CD4-positive, CD25-positive, alpha-beta regulatory T cell (primary cell): ENCODE measurements at regions not wholly inside any gene's neighbourhood (a gene's known extent, or its start where the extent isn't known, plus 50 kb on each side); places are given as distances from the start of the nearest gene placed in this dataset.

ENCODE experiments used
- ATAC-seq, 2 donors: fragments of 150-1000 bp; cut with Tn5 transposase; one replicate each; pipeline ENCODE4 v1.10.0; 2021; ENCODE audit warnings: low read depth in 2 of 2, moderate number of reproducible peaks in 2 of 2, moderate library complexity in 1 of 2
- DNase-seq, 3 donors: peaks; one replicate each; pipeline versions ENCODE4 v3.0.0 to v3.0.0-alpha.2; 2012 to 2022; ENCODE audit warnings: mixed read lengths in 1 of 3
- H3K27ac ChIP-seq: one replicate; pipeline ENCODE4 v1.7.0; 2013; ENCODE audit warnings: mild to moderate bottlenecking, low read length; ENCODE audit not compliant: insufficient read depth, poor library complexity, severe bottlenecking
- H3K27me3 ChIP-seq: one replicate; pipeline ENCODE4 v1.7.0; 2013; ENCODE audit warnings: low read length; ENCODE audit not compliant: control insufficient read depth, insufficient read depth
- H3K36me3 ChIP-seq: one replicate; pipeline ENCODE4 v1.7.0; 2013; ENCODE audit warnings: mild to moderate bottlenecking, low read length, moderate library complexity; ENCODE audit not compliant: control insufficient read depth, insufficient read depth
- H3K4me1 ChIP-seq: 2 replicates; pipeline ENCODE4 v1.7.0; 2013; ENCODE audit warnings: mild to moderate bottlenecking, low read length; ENCODE audit not compliant: insufficient read depth, control insufficient read depth, poor library complexity, severe bottlenecking
- H3K4me3 ChIP-seq: one replicate; pipeline ENCODE4 v1.7.0; 2013; ENCODE audit warnings: low read depth, mild to moderate bottlenecking, low read length, moderate library complexity
- H3K9me3 ChIP-seq, 2 experiments: 1 replicate in 1 of 2; 2 replicates in 1 of 2; pipeline ENCODE4 v1.7.0; 2013; ENCODE audit warnings: low read length in 2 of 2, mild to moderate bottlenecking in 1 of 2, moderate library complexity in 1 of 2; ENCODE audit not compliant: control insufficient read depth in 2 of 2
- H3K27ac Mint-ChIP-seq, 3 donors: one replicate each; pipeline ENCODE4 v1.8.0; 2020 to 2022; ENCODE audit warnings: mild to moderate bottlenecking in 3 of 3, mixed read lengths in 3 of 3, moderate library complexity in 2 of 3
- H3K27me3 Mint-ChIP-seq: one replicate; pipeline ENCODE4 v1.8.0; 2022; ENCODE audit warnings: mild to moderate bottlenecking, mixed read lengths
- H3K36me3 Mint-ChIP-seq: one replicate; pipeline ENCODE4 v1.8.0; 2020; ENCODE audit warnings: mixed read lengths
- H3K4me1 Mint-ChIP-seq, 4 donors: one replicate each; pipeline ENCODE4 v1.8.0; 2020 to 2022; ENCODE audit warnings: mixed read lengths in 4 of 4, mild to moderate bottlenecking in 1 of 4
- H3K4me3 Mint-ChIP-seq, 4 donors: one replicate each; pipeline ENCODE4 v1.8.0; 2020 to 2022; ENCODE audit warnings: mild to moderate bottlenecking in 4 of 4, mixed read lengths in 4 of 4, moderate library complexity in 3 of 4
- H3K9me3 Mint-ChIP-seq, 7 donors: one replicate each; pipeline ENCODE4 v1.8.0; 2020 to 2022; ENCODE audit warnings: mixed read lengths in 7 of 7, mild to moderate bottlenecking in 3 of 7, moderate library complexity in 2 of 7

DNA sequence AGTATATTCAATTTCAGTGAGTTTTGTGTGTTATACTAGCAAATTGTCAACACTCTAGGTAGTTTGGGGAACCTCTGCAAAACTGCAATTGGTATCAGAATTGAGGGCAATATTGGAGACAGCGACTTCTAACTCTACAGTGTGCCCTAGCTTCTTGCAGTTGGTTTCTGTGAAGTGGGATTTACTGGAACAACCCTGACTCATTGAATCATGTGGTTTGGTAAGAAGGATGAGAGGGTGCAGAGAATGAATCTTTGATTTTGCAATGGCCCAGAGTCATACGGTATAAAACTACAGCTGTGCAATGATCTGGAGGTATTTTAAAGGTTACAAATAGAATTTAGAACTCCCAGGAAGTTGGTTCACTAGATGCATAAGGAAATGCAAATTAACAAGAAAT is 129.1 kb upstream of the PPP1R3A start:
- peak overlapping the region in 2 of 3 donors; percentile 42 to 51 for H3K27ac Mint-ChIP-seq
- H3K36me3 Mint-ChIP-seq, result no peaks in the 10 kb centered on the region
- DNase-seq, result no peak
- H3K27me3 Mint-ChIP-seq, result no peaks in the 10 kb centered on the region
- peaks cover 0 to 6% (median 0%) of the 10 kb centered on the region in 7 donors for H3K9me3 Mint-ChIP-seq
- no peaks in the 10 kb centered on the region for H3K9me3 ChIP-seq
- H3K27ac ChIP-seq, result no peak overlapping the region
- H3K36me3 ChIP-seq, result no peaks in the 10 kb centered on the region
- peak; percentile 25 to 39 for ATAC-seq
- no peaks in the 10 kb centered on the region for H3K27me3 ChIP-seq
- H3K4me3 ChIP-seq, result peak overlapping the region; percentile 75
- H3K4me1 ChIP-seq, result no peaks in the 10 kb centered on the region
- peak overlapping the region; percentile 62 to 89 (median 73) for H3K4me3 Mint-ChIP-seq
- peaks cover 5 to 19% (median 13%) of the 10 kb centered on the region in 4 donors for H3K4me1 Mint-ChIP-seq

GRCh38 chr7:114033475-114033874 is 114.7 kb upstream of the PPP1R3A start:
- Histone ChIP-seq H3K36me3 (no peaks in the 10 kb centered on the region), H3K4me3 (no peak overlapping the region), H3K4me1 (no peaks in the 10 kb centered on the region), H3K9me3 (no peaks in the 10 kb centered on the region), H3K27me3 (no peaks in the 10 kb centered on the region), H3K27ac (no peak overlapping the region)
- no peak for DNase-seq
- Mint-ChIP-seq H3K27ac (no peak overlapping the region), H3K36me3 (no peaks in the 10 kb centered on the region), H3K27me3 (no peaks in the 10 kb centered on the region), H3K4me3 (no peak overlapping the region), H3K9me3 (no peaks in the 10 kb centered on the region), H3K4me1 (no peaks in the 10 kb centered on the region)
- ATAC-seq, result no peak

DNA sequence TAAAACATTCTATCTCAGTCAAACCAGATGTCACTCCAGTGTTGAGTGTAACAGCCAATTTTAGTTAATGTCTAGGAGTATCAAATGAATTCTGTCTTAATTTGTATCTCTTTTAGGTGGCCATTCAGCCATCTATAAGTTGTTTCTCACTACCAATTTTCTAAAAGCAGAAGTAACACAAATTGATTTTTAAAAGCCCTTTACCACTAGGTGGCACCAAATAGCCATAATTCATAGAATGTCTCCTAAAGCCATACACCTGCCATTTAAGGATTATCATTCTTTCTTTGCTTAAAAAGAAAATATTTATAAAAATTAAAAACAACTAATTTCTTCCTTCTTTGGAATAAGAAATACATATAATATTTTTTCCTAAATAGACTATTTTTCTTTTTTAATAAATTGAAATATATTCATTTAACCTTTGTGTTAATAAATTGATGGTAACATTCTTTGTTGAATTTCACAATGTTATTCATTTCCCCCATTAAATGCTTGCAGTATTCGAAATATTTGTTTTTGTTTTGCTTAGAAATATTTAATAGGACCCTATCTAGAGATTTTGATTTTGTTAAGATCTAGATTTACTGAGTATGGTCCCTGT is 107.8 kb upstream of the PPP1R3A start:
- Mint-ChIP-seq H3K4me1 (no peaks in the 10 kb centered on the region), H3K9me3 (no peaks in the 10 kb centered on the region), H3K27me3 (no peaks in the 10 kb centered on the region), H3K4me3 (no peak overlapping the region), H3K27ac (no peak overlapping the region), H3K36me3 (no peaks in the 10 kb centered on the region)
- DNase-seq, result peak in 2 of 3 donors; percentile 47 to 65
- H3K27ac ChIP-seq, result no peak overlapping the region
- no peaks in the 10 kb centered on the region for H3K36me3 ChIP-seq
- ATAC-seq, result no peak
- no peaks in the 10 kb centered on the region for H3K4me1 ChIP-seq
- no peaks in the 10 kb centered on the region for H3K27me3 ChIP-seq
- no peak overlapping the region for H3K4me3 ChIP-seq
- H3K9me3 ChIP-seq, result no peaks in the 10 kb centered on the region

DNA sequence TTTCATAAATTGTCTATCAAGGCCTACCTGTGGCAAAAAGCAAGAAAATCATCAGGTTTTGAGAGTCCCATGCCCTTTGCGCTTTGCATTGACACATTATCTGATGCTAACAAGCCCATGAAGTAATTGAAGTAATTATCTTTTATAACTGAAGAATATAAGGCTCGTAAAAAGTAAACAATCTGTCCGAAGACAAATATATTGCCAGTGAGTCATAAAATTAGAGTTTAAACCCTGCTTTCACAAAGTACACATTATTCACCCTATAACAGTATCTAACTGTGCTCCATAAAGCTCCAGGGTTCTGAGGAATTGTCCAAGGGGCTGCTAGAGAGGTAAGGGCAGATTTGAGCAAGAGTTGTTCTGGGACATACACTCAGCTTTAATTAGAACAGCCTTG is 102.3 kb upstream of the PPP1R3A start:
- DNase-seq (no peak), ATAC-seq (no peak)
- no peaks in the 10 kb centered on the region for H3K4me1 ChIP-seq
- no peaks in the 10 kb centered on the region for H3K36me3 ChIP-seq
- Mint-ChIP-seq H3K27me3 (no peaks in the 10 kb centered on the region), H3K27ac (no peak overlapping the region), H3K4me1 (no peaks in the 10 kb centered on the region), H3K36me3 (no peaks in the 10 kb centered on the region), H3K9me3 (no peaks in the 10 kb centered on the region), H3K4me3 (no peak overlapping the region)
- H3K9me3 ChIP-seq, result no peaks in the 10 kb centered on the region
- no peak overlapping the region for H3K4me3 ChIP-seq
- H3K27me3 ChIP-seq, result no peaks in the 10 kb centered on the region
- H3K27ac ChIP-seq, result no peak overlapping the region

DNA sequence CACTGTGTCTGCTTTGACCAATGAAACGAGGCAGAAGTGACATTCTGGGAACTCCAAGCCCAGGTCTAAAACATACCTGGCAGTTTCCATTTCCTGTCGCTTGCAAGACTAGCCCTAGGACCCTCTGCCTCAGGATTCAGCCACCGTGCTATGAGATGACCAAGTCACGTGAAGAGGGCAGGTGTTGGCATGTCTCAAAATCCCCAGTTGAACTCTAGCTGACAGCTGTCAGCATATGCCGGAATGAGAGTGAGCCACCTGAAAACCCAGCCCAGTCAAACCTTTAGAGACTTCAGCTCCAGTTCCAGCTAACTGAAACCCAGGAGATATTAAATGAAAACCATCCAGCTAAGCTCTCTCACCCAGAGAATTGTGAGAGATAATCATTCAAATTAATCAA is 89.9 kb upstream of the PPP1R3A start:
- Histone ChIP-seq H3K9me3 (no peaks in the 10 kb centered on the region), H3K36me3 (no peaks in the 10 kb centered on the region), H3K4me1 (no peaks in the 10 kb centered on the region), H3K4me3 (no peak overlapping the region), H3K27me3 (no peaks in the 10 kb centered on the region), H3K27ac (no peak overlapping the region)
- no peaks in the 10 kb centered on the region for H3K27me3 Mint-ChIP-seq
- no peak for ATAC-seq
- DNase-seq, result no peak
- no peak overlapping the region for H3K4me3 Mint-ChIP-seq
- no peaks in the 10 kb centered on the region for H3K4me1 Mint-ChIP-seq
- H3K9me3 Mint-ChIP-seq, result peaks cover 0 to 4% (median 2%) of the 10 kb centered on the region in 7 donors
- no peak overlapping the region for H3K27ac Mint-ChIP-seq
- H3K36me3 Mint-ChIP-seq, result no peaks in the 10 kb centered on the region

DNA sequence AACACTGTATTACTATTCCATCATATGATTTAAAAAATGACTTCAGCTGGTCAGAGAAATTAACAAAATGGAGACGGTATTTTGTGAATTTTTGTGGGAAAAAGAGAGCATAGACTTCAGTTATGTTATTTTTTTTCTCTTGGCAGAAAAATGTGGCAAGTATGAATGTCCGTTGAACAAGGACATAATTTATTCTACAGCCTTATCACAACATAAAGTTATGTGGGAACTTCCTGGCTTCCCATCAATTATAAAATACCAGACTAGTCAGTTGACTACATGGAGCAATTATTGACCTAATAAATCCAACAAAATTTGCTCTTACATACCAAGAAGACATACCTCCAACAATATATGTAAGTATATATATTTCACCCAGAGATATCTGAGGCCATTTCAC is 88.6 kb upstream of the PPP1R3A start:
- Histone ChIP-seq H3K27ac (no peak overlapping the region), H3K9me3 (no peaks in the 10 kb centered on the region), H3K4me3 (no peak overlapping the region), H3K36me3 (no peaks in the 10 kb centered on the region), H3K27me3 (no peaks in the 10 kb centered on the region), H3K4me1 (no peaks in the 10 kb centered on the region)
- Mint-ChIP-seq H3K27me3 (no peaks in the 10 kb centered on the region), H3K9me3 (peaks cover 0 to 10% (median 3%) of the 10 kb centered on the region in 7 donors), H3K27ac (no peak overlapping the region), H3K36me3 (no peaks in the 10 kb centered on the region), H3K4me1 (no peaks in the 10 kb centered on the region), H3K4me3 (no peak overlapping the region)
- ATAC-seq (no peak), DNase-seq (no peak)

DNA sequence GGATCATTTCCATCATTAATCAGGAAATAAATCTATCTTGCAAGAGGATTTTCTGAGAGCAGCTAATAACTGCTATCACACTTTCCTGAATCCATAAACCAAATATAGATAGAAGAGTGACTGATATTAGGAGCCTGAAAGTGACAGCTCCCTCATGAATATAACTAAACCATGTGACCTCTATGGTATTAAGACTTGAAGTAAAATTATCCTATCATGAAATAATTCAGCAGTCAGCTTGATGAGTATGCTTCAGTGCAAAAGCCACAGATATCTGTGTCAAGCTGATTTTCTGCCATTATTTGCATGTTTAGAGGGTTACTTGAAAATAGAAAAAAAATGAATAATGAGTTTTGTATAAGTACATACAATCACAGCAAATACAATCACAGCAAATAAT is 80.1 kb upstream of the PPP1R3A start:
- Mint-ChIP-seq H3K27me3 (no peaks in the 10 kb centered on the region), H3K36me3 (no peaks in the 10 kb centered on the region), H3K4me1 (no peaks in the 10 kb centered on the region), H3K27ac (no peak overlapping the region), H3K4me3 (no peak overlapping the region), H3K9me3 (peaks cover 3 to 23% (median 5%) of the 10 kb centered on the region in 7 donors)
- Histone ChIP-seq H3K4me3 (no peak overlapping the region), H3K27ac (no peak overlapping the region), H3K9me3 (no peaks in the 10 kb centered on the region), H3K36me3 (no peaks in the 10 kb centered on the region), H3K27me3 (no peaks in the 10 kb centered on the region), H3K4me1 (no peaks in the 10 kb centered on the region)
- ATAC-seq (no peak), DNase-seq (no peak)

GRCh38 chr7:113996405-113996804 is 77.6 kb upstream of the PPP1R3A start:
- DNase-seq, result no peak
- Histone ChIP-seq H3K27me3 (no peaks in the 10 kb centered on the region), H3K36me3 (no peaks in the 10 kb centered on the region), H3K9me3 (no peaks in the 10 kb centered on the region), H3K27ac (no peak overlapping the region), H3K4me3 (no peak overlapping the region), H3K4me1 (no peaks in the 10 kb centered on the region)
- no peak for ATAC-seq
- no peaks in the 10 kb centered on the region for H3K27me3 Mint-ChIP-seq
- no peak overlapping the region for H3K4me3 Mint-ChIP-seq
- peaks cover 0 to 4% (median 1%) of the 10 kb centered on the region in 7 donors for H3K9me3 Mint-ChIP-seq
- no peaks in the 10 kb centered on the region for H3K36me3 Mint-ChIP-seq
- H3K27ac Mint-ChIP-seq, result no peak overlapping the region
- H3K4me1 Mint-ChIP-seq, result no peaks in the 10 kb centered on the region
